CD1c-positive myeloid dendritic cell (primary cell): ENCODE measurements at regions not wholly inside any gene's neighbourhood (a gene's known extent, or its start where the extent isn't known, plus 50 kb on each side); places are given as distances from the start of the nearest gene placed in this dataset.
"Not testable (repeated sequence)": the region's sequence is repeated elsewhere in the genome, so short reads cannot be mapped to it uniquely, and the experiment has no call there.

Experiments
- DNase-seq: peaks from one replicate; pipeline ENCODE4 v3.0.0-alpha.2; 2016; ENCODE audit errors: extremely low spot score

- no peak for DNase-seq
Observed at GRCh38 chr3:166829896-166830295, 550.2 kb downstream of the ZBBX start.

GRCh38 chr3:166818464-166818863, 561.6 kb downstream of the ZBBX start:
- DNase-seq, result no peak

- not testable (repeated sequence) for DNase-seq
Observed at GRCh38 chr3:166817269-166817668, 562.8 kb downstream of the ZBBX start.

GRCh38 chr3:166810741-166811445, 569.2 kb downstream of the ZBBX start:
- DNase-seq, result no peak

- DNase-seq, result no peak
Observed at GRCh38 chr3:166809520-166809919, 570.6 kb downstream of the ZBBX start.

- no peak for DNase-seq
Observed at GRCh38 chr3:166788936-166789335, 591.2 kb downstream of the ZBBX start.

GRCh38 chr3:166785876-166786275, 594.2 kb downstream of the ZBBX start:
- no peak for DNase-seq

- DNase-seq, result no peak
Observed at GRCh38 chr3:166783206-166783605, 596.9 kb downstream of the ZBBX start.

- no peak for DNase-seq
Observed at GRCh38 chr3:166764698-166765318, 615.3 kb downstream of the ZBBX start.

GRCh38 chr3:166759736-166760513, 620.2 kb downstream of the ZBBX start:
- no peak for DNase-seq

- no peak for DNase-seq
Observed at GRCh38 chr3:166752214-166752613, 627.9 kb downstream of the ZBBX start.

GRCh38 chr3:166743481-166744134, 636.5 kb downstream of the ZBBX start:
- no peak for DNase-seq

GRCh38 chr3:166734734-166735133, 645.4 kb downstream of the ZBBX start:
- DNase-seq, result no peak

GRCh38 chr3:166731701-166732100, 648.4 kb downstream of the ZBBX start:
- DNase-seq, result no peak

GRCh38 chr3:166721466-166721865, 658.6 kb downstream of the ZBBX start:
- no peak for DNase-seq

- DNase-seq, result no peak
Observed at GRCh38 chr3:166714206-166714605, 665.9 kb downstream of the ZBBX start.

- DNase-seq, result no peak
Observed at GRCh38 chr3:166713787-166714186, 666.3 kb downstream of the ZBBX start.

- no peak for DNase-seq
Observed at GRCh38 chr3:166706094-166706493, 674.0 kb downstream of the ZBBX start.

GRCh38 chr3:166697495-166697894, 682.6 kb downstream of the ZBBX start:
- no peak for DNase-seq

- DNase-seq, result no peak
Observed at GRCh38 chr3:166696103-166696502, 684.0 kb downstream of the ZBBX start.

- DNase-seq, result no peak
Observed at GRCh38 chr3:166688665-166689064, 691.4 kb downstream of the ZBBX start.

GRCh38 chr3:166685246-166685645, 694.9 kb downstream of the ZBBX start:
- no peak for DNase-seq
